ENCODE measurements at regions not wholly inside any gene's neighbourhood (a gene's known extent, or its start where the extent isn't known, plus 50 kb on each side); places are given as distances from the start of the nearest gene placed in this dataset.

- DNase-seq = peak; percentile 9
These were observed 317.6 kb upstream of the CNKSR2 start for GRCh38 chrX:21056622-21057021.

DNA sequence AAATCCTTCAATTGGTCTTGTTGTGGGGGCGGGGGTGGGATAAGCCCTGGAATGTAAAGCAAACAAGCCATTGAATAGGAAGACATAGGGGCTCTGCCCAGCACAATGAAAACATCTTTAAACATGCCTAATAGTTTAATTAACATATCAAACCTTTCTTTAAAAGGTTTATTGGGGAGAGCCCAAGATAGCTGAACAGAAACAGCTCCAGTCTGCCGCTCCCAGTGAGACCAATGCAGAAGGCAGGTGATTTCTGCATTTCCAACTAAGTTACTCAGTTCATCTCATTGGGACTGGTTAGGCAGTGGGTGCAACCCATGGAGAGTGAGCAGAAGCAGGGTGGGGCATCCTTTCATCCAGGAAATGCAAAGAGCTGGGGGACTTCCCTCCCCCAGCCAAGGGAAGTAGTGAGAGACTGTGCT is 327.2 kb upstream of the CNKSR2 start:
- no peak for DNase-seq

- no peak for DNase-seq
These were observed 359.9 kb upstream of the CNKSR2 start for GRCh38 chrX:21014326-21014725.

- DNase-seq = no peak
These were observed 369.4 kb upstream of the CNKSR2 start for GRCh38 chrX:21004835-21005234.

GRCh38 chrX:20995829-20996228 is 378.4 kb upstream of the CNKSR2 start:
- no peak for DNase-seq

DNA sequence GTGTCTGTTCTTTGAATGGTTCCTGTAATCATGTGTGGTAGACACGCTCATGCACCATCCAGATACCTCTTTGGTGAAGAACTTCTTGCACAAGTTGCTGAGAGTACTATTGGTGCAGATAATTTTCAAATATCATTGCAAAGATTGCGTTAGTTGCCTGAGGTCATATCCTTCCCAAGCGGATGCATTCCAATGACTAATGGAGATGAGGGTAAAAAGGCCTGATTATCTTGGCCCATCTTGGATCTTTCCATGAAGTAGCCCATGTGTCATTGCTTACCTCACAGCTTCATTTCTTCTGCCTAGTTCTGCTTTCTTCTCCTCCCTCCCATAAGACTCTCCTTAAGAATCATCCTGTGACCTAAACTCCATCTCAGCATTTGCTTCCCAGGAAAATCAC is 384.9 kb upstream of the CNKSR2 start:
- DNase-seq = no peak

- DNase-seq = no peak
These were observed 385.4 kb upstream of the CNKSR2 start for GRCh38 chrX:20988804-20989203.

DNA sequence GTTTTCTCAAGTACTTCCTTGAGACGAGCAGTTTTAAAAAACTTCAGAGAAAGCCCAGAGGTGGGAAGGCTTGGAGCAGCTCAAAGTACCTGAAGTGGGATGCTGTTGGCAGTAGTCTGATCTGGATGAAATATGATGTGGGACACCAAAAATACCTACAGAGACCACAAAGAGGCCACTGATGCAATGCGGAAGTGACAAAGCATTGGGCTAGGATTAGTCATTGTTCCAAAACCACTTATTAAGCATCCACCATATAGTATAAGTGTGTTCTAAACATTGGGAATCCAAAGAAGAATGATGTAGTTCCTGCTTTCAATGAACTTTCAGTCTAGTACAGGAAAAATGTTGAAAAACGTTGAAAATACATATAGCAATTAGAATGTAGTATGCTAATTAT is 386.1 kb upstream of the CNKSR2 start:
- peak; percentile 2 for DNase-seq

GRCh38 chrX:20980426-20980825 is 393.8 kb upstream of the CNKSR2 start:
- no peak for DNase-seq

GRCh38 chrX:20974326-20974725 is 399.9 kb upstream of the CNKSR2 start:
- no peak for DNase-seq

DNA sequence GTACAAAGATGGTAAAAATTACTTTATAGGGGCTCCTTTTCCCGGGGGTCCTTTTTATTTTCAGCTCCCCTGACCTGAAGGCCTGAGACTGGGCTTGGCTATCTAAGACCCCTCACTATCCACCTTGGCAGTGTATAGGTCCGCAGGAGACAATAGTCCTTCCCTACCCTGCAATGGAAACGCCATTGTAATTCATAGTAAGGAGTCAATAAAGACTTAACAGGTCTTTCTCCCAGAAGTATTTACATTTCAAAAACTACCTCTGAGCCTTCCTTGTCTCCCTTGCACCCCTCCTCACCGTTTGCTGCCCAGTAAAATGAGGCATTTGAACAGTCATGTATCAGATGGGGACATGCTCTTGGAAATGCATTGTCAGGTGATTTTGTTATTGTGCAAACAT is 401.2 kb upstream of the CNKSR2 start:
- DNase-seq = no peak

GRCh38 chrX:20971250-20971649 is 403.0 kb upstream of the CNKSR2 start:
- no peak for DNase-seq

- DNase-seq = no peak
These were observed 404.7 kb upstream of the CNKSR2 start for GRCh38 chrX:20969565-20969964.

DNA sequence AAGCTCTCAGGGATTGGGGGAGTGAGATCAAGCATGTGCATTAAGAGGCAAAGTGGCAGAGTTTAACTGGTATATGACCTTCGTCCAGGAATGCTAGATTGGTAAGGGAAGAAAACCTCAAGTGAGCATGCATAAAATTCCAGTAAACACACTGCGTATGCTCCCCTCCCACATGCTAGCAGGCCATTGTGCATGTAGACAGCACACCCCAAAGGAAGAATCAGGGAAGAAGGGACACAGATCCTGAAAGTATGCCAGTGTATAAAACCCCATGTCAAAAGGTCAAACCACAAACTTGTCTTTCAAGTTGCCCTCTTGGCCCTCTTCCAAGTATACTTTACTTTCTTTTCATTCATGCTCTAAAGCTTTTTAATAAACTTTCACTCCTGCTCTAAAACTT is 405.2 kb upstream of the CNKSR2 start:
- no peak for DNase-seq

GRCh38 chrX:20967725-20968124 is 406.5 kb upstream of the CNKSR2 start:
- no peak for DNase-seq

GRCh38 chrX:20965270-20966044 is 408.8 kb upstream of the CNKSR2 start:
- no peak for DNase-seq

- DNase-seq = no peak
These were observed 420.2 kb upstream of the CNKSR2 start for GRCh38 chrX:20954014-20954413.

DNA sequence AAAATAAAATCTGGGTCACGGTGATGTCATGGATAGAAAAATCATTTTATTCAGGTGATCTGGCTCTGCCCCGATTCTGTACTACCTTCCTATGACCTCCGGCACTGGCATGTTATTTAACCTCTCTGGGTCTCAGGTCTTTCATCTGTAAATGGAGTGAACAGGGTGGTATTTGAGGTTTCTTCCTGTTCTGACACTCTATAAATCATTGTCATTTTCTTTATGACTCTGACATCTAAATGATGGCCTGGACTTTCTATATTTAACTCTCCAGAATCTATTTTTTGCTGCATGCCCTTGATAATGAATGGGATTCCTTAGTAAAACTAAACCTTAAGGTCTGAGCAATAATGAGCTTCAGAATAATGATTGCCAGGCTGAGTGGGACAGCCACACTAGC is 422.0 kb upstream of the CNKSR2 start:
- DNase-seq = no peak

- DNase-seq = no peak
These were observed 423.0 kb upstream of the CNKSR2 start for GRCh38 chrX:20951016-20951810.

- no peak for DNase-seq
These were observed 426.8 kb upstream of the CNKSR2 start for GRCh38 chrX:20947411-20947912.

DNA sequence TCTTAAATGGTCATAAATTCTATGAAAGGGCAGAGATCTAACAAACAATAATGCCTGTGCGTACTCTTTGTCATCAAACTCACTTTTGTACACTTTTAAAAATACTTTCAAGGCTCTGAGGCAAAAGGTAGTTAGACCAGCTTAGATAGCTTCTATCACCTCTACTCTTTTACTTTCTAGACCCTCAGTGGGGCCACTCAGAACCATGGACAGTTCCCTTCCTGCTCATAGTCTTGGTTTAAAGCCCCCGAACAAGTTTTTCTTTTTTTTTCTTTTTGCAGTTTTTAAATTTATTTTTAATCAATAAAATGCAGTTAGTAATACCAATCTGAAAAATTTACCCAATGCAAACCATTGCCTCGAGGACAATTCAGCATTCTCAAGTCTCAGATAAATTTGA is 460.5 kb upstream of the CNKSR2 start:
- DNase-seq = no peak

DNA sequence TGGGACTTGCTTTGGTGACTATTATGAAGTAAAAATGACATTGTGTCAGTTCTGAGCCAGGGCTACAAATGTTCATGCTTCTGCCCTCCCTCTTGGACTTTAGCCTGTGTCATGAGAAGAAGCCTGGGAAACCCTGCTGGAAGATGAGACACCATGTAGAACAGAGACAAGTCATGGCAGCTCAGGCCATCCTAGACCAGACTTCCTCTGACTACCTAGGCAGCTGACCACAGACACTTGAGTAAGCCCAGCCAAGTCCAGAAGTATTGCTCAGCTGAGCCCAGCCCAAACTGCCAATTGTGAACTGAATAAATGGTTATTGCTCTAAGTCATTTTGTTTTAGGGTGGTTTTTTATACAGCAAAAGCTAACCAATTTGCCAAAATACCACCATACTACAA is 467.6 kb upstream of the CNKSR2 start:
- no peak for DNase-seq

DNA sequence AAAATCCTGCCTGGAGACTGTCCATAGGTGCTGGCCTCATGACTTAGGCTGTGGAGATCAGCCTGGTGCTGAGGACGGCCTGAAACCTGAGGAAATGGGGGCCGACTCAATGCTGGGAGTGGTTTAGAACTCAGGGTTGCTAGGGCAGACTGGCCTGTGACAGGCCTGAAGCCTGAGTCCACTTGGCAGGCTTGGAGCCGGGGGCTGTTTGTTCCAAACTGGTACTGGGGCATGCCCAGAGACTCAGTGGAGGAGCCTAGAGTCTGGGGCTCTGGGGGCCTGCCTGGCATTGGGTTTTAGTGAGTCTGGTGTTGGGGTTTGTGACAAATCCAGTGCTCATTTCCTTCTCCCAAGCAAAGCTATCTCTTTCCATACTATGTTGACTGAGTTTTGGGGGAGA is 489.7 kb upstream of the CNKSR2 start:
- no peak for DNase-seq

GRCh38 chrX:20863649-20864048 is 510.6 kb upstream of the CNKSR2 start:
- DNase-seq = no peak
